Natural killer cell (primary cell): ENCODE measurements at regions not wholly inside any gene's neighbourhood (a gene's known extent, or its start where the extent isn't known, plus 50 kb on each side); places are given as distances from the start of the nearest gene placed in this dataset.

Experiments used
- ATAC-seq, 3 donors: fragments of 150-1000 bp in 2 of 3; fragments of 200-7000 bp in 1 of 3; cut with Tn5 transposase; 1 replicate in 1 of 3; 2 replicates in 2 of 3; pipeline ENCODE4 v1.10.0; 2021; ENCODE audit warnings: mild to moderate bottlenecking in 2 of 3, moderate library complexity in 2 of 3
- DNase-seq, 2 donors: peaks; one replicate each; pipeline versions ENCODE4 v3.0.0 to v3.0.0-alpha.2; 2013 to 2021; ENCODE audit warnings: mixed read lengths in 1 of 2
- H3K27ac ChIP-seq: one replicate; pipeline ENCODE4 v1.5.1; 2013; ENCODE audit warnings: mild to moderate bottlenecking, low read length
- H3K27me3 ChIP-seq: one replicate; pipeline ENCODE4 v1.6.1; 2013; ENCODE audit warnings: low read length; ENCODE audit not compliant: control insufficient read depth, insufficient read depth
- H3K36me3 ChIP-seq: one replicate; pipeline ENCODE4 v1.6.1; 2013; ENCODE audit warnings: low read length; ENCODE audit not compliant: control insufficient read depth, insufficient read depth
- H3K4me1 ChIP-seq: one replicate; pipeline ENCODE4 v1.6.1; 2013; ENCODE audit warnings: low read length; ENCODE audit not compliant: control insufficient read depth, insufficient read depth
- H3K4me3 ChIP-seq: one replicate; pipeline ENCODE4 v1.5.1; 2013; ENCODE audit warnings: low read length
- H3K9me3 ChIP-seq: one replicate; pipeline ENCODE4 v1.6.1; 2013; ENCODE audit warnings: low read length; ENCODE audit not compliant: control insufficient read depth, insufficient read depth
- H3K27ac Mint-ChIP-seq, 2 donors: one replicate each; pipeline ENCODE4 v1.8.0; 2022; ENCODE audit warnings: mild to moderate bottlenecking in 2 of 2, mixed read lengths in 2 of 2, moderate library complexity in 1 of 2
- H3K27me3 Mint-ChIP-seq, 2 donors: one replicate each; pipeline ENCODE4 v1.8.0; 2022; ENCODE audit warnings: low read depth in 2 of 2, mixed read lengths in 2 of 2
- H3K36me3 Mint-ChIP-seq: one replicate; pipeline ENCODE4 v1.8.0; 2022; ENCODE audit warnings: mixed read lengths
- H3K4me1 Mint-ChIP-seq, 2 donors: one replicate each; pipeline ENCODE4 v1.8.0; 2022; ENCODE audit warnings: mixed read lengths in 2 of 2
- H3K4me3 Mint-ChIP-seq: one replicate; pipeline ENCODE4 v1.8.0; 2022; ENCODE audit warnings: mild to moderate bottlenecking, moderate library complexity, mixed read lengths
- H3K9me3 Mint-ChIP-seq, 2 donors: one replicate each; pipeline ENCODE4 v1.8.0; 2022; ENCODE audit warnings: mixed read lengths in 2 of 2
- WGBS: methylation state at CpG from one replicate; pipeline ENCODE4 v1.1.7; 2013; ENCODE audit warnings: missing lambda C conversion rate; ENCODE audit not compliant: insufficient coverage; 5-methylcytosine and 5-hydroxymethylcytosine counted together
- intact Hi-C: fragments of 100-400 bp; cut with micrococcal nuclease; formaldehyde crosslinking; loops from one replicate; pipeline ENCODE4 v1.14.2; 2022
- TF ChIP-seq, protein P1 (sequence below): fragments of 200-600 bp; IDR thresholded peaks from one replicate; pipeline ENCODE4 v1.8.0; 2022; ENCODE audit warnings: antibody characterized with exemption

DNA sequence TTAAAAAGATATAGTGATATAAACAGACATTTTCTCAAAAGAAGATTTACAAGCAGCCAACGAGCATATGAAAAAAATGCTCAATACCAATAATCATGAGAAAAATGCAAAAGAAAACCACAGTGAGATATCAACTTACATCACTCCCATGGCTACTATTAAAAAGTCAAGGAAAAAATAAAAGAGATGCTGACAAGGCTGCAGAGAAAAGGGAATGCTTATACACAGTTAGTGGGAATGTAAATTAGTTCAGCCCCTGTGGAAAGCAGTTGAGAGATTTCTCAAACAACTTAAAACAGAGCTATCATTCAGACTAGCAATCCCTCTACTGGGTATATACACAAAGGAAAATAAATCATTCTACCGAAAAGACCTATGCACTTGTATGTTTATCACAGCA, 97.1 kb upstream of the CARD18 start:
- Histone ChIP-seq H3K27me3 (no peaks in the 10 kb centered on the region), H3K4me1 (no peaks in the 10 kb centered on the region), H3K4me3 (no peak overlapping the region), H3K9me3 (no peaks in the 10 kb centered on the region), H3K27ac (no peak overlapping the region), H3K36me3 (no peaks in the 10 kb centered on the region)
- Mint-ChIP-seq H3K4me1 (no peaks in the 10 kb centered on the region), H3K9me3 (peaks cover 0 to 4% of the 10 kb centered on the region in 2 donors), H3K36me3 (no peaks in the 10 kb centered on the region), H3K27ac (no peak overlapping the region), H3K4me3 (no peak overlapping the region), H3K27me3 (no peaks in the 10 kb centered on the region)
- TF ChIP-seq, protein P1, sequence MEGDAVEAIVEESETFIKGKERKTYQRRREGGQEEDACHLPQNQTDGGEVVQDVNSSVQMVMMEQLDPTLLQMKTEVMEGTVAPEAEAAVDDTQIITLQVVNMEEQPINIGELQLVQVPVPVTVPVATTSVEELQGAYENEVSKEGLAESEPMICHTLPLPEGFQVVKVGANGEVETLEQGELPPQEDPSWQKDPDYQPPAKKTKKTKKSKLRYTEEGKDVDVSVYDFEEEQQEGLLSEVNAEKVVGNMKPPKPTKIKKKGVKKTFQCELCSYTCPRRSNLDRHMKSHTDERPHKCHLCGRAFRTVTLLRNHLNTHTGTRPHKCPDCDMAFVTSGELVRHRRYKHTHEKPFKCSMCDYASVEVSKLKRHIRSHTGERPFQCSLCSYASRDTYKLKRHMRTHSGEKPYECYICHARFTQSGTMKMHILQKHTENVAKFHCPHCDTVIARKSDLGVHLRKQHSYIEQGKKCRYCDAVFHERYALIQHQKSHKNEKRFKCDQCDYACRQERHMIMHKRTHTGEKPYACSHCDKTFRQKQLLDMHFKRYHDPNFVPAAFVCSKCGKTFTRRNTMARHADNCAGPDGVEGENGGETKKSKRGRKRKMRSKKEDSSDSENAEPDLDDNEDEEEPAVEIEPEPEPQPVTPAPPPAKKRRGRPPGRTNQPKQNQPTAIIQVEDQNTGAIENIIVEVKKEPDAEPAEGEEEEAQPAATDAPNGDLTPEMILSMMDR = no peak
- ATAC-seq = no peak
- intact Hi-C loops = no loop called here
- no peak for DNase-seq
- 100% methylated on average over 1 of the region's 2 CpGs for WGBS

DNA sequence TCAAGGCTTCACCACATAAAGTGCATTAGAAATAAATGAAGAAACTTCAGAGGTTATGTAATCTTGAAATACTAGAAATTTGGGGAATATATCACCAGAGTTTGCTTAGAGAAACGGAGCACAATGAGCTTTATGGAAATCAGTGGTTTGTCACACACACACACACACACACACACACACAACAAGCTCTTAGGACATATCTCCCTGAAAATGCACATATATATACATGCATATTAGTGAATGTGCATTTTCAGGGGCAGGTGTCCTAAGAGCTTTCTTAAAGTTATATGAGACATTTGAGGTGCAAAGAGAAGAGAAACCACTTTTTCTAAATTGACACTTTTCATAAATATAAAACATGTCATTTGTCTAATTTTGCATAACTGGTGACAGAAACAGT, 93.7 kb upstream of the CARD18 start:
- ATAC-seq (no peak), DNase-seq (no peak)
- Mint-ChIP-seq H3K27me3 (no peaks in the 10 kb centered on the region), H3K9me3 (no peaks in the 10 kb centered on the region), H3K4me3 (no peak overlapping the region), H3K36me3 (no peaks in the 10 kb centered on the region), H3K4me1 (no peaks in the 10 kb centered on the region), H3K27ac (no peak overlapping the region)
- Histone ChIP-seq H3K27ac (no peak overlapping the region), H3K9me3 (no peaks in the 10 kb centered on the region), H3K4me3 (no peak overlapping the region), H3K36me3 (no peaks in the 10 kb centered on the region), H3K27me3 (no peaks in the 10 kb centered on the region), H3K4me1 (no peaks in the 10 kb centered on the region)
- intact Hi-C loops = no loop called here
- WGBS = no CpG with 5 or more reads among the region's 1 CpG
- TF ChIP-seq, protein P1 = no peak

DNA sequence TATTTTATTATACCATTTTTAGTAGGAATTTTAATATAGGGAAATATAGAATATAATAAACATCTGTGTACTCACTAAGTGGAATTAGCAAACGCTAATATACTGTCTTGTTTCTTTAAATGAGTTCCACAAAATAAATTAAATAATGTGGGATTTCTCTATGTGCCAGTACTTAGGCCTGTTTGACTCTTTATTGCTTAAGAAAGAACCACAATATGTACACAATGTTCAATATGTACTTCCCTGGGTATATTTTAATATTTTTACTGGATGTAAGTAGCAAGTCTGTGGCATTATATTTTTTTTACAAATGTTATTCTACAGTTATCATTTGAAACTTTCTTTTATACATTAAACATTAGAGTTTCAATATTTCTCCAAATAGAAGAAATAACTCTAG, 92.5 kb upstream of the CARD18 start:
- intact Hi-C loops = no loop called here

DNA sequence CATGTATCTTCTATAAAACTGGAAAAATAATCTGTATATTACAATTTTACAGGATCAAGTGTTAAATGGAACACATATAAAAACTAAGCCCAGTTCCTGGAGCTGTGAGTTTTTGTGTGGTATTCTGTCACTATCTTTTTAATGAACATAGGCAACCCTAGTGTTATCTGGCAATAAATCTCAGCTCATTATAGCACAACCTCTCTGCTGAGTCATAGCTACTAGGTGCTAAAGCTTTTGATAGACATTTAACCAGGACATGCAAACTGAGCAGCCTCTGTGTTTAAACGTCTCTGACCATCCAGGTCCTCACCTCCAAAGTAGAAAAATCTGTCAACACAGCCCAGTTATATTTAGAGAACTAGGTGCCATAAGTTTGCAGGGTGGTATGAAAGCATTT, 91.0 kb upstream of the CARD18 start:
- no peak overlapping the region for H3K27ac ChIP-seq
- ATAC-seq = no peak
- WGBS = 60% methylated on average over 1 of the region's 1 CpG
- TF ChIP-seq, protein P1 = no peak
- H3K36me3 Mint-ChIP-seq = no peaks in the 10 kb centered on the region
- no peak for DNase-seq
- no peaks in the 10 kb centered on the region for H3K36me3 ChIP-seq
- H3K9me3 Mint-ChIP-seq = no peaks in the 10 kb centered on the region
- H3K4me3 Mint-ChIP-seq = no peak overlapping the region
- H3K4me1 Mint-ChIP-seq = no peaks in the 10 kb centered on the region
- no peak overlapping the region for H3K4me3 ChIP-seq
- H3K4me1 ChIP-seq = no peaks in the 10 kb centered on the region
- no peaks in the 10 kb centered on the region for H3K27me3 Mint-ChIP-seq
- H3K9me3 ChIP-seq = no peaks in the 10 kb centered on the region
- intact Hi-C loops = no loop called here
- no peaks in the 10 kb centered on the region for H3K27me3 ChIP-seq
- H3K27ac Mint-ChIP-seq = no peak overlapping the region

More for the DNA sequence above, 92.5 kb upstream of the CARD18 start:
- H3K27ac ChIP-seq = no peak overlapping the region
- no peaks in the 10 kb centered on the region for H3K27me3 ChIP-seq
- Mint-ChIP-seq H3K36me3 (no peaks in the 10 kb centered on the region), H3K9me3 (no peaks in the 10 kb centered on the region), H3K4me1 (no peaks in the 10 kb centered on the region), H3K27me3 (no peaks in the 10 kb centered on the region), H3K4me3 (no peak overlapping the region), H3K27ac (no peak overlapping the region)
- H3K9me3 ChIP-seq = no peaks in the 10 kb centered on the region
- H3K36me3 ChIP-seq = no peaks in the 10 kb centered on the region
- ATAC-seq = no peak
- no CpG with 5 or more reads among the region's 1 CpG for WGBS
- H3K4me1 ChIP-seq = no peaks in the 10 kb centered on the region
- TF ChIP-seq, protein P1 = no peak
- no peak for DNase-seq
- no peak overlapping the region for H3K4me3 ChIP-seq
